Esophagus muscularis mucosa (tissue), 4 donors: ENCODE measurements at regions not wholly inside any gene's neighbourhood (a gene's known extent, or its start where the extent isn't known, plus 50 kb on each side); places are given as distances from the start of the nearest gene placed in this dataset.

ENCODE experiments used
- CTCF ChIP-seq, 3 experiments: fragments of 200-600 bp in 2 of 3; fragments of 450-650 bp in 1 of 3; sonication (generic) in 2 of 3; IDR thresholded peaks; one replicate each; pipeline ENCODE4 v1.5.1; 2017 to 2019; ENCODE audit warnings: antibody characterized with exemption in 3 of 3, mild to moderate bottlenecking in 2 of 3, moderate library complexity in 1 of 3
- EP300 ChIP-seq: sonication (generic); formaldehyde crosslinking; IDR thresholded peaks from one replicate; pipeline ENCODE4 v1.6.1; 2017; ENCODE audit warnings: antibody characterized with exemption
- POLR2A ChIP-seq: fragments of 450-650 bp; IDR thresholded peaks from one replicate; pipeline ENCODE4 v1.6.1; 2017; ENCODE audit warnings: antibody characterized with exemption, moderate library complexity, mild to moderate bottlenecking, low read depth
- POLR2AphosphoS5 ChIP-seq, 2 donors: sonication (generic); formaldehyde crosslinking; IDR thresholded peaks; one replicate each; pipeline ENCODE4 v1.6.1; 2017; ENCODE audit warnings: antibody characterized with exemption in 2 of 2

DNA sequence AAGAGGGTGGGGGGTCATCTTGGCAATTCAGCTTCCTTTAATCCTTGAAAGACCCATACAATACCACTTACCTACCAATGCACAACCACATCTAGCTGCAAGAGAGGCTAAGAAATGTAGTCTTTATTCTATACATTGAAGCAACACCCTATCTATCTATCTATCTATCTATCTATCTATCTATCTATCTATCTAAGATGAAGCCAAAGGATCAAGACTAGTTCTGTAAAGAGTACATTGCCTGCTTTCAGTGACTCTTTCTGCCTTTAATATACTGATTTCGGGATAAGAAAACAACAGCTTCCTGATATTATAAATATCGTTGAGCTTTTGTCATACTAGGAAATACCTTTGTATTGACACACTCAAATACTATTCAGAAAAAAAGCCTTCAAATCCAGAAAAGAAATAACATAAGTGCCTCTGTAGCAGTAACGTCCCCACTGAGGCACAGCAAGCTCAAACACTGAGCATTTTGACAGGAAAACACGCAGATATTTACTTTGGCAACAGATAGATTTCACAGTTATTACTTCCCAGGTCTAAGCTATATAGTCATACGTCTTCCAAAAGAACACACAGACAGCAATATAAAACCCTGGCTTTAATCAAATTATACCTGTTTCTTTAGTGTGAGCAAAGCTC is 139.4 kb upstream of the SERTAD2 start:
- TF ChIP-seq POLR2AphosphoS5 (IDR thresholded peaks at IDR 0.05) (no peak), POLR2A (no peak), CTCF (IDR thresholded peaks at IDR 0.05) (no peak), EP300 (no peak)
